Activated CD4-positive, alpha-beta memory T cell treated with anti-CD3 and anti-CD28 coated beads, Interleukin-2, amount 10 ng/mL, durations not matched to agents 7 days and 5 days (primary cell): ENCODE measurements at regions not wholly inside any gene's neighbourhood (a gene's known extent, or its start where the extent isn't known, plus 50 kb on each side); places are given as distances from the start of the nearest gene placed in this dataset.
"Not testable (repeated sequence)": the region's sequence is repeated elsewhere in the genome, so short reads cannot be mapped to it uniquely, and the experiment has no call there.

Experiments
- CTCF ChIA-PET: fragments of 350-600 bp; sonication (Branson Sonifier 250); formaldehyde crosslinking; loops from one replicate; lab custom pipeline; 2021; ENCODE audit warnings: antibody characterized with exemption, inconsistent platforms; lab: Charles Lee
- POLR2A ChIA-PET: fragments of 350-600 bp; sonication (Branson Sonifier 250); formaldehyde crosslinking; loops from one replicate; lab custom pipeline; 2021; ENCODE audit warnings: antibody characterized with exemption; lab: Charles Lee
- DNase-seq: peaks from one replicate; pipeline ENCODE4 v3.0.0-alpha.2; 2020
- H3K27ac Mint-ChIP-seq: one replicate; pipeline ENCODE4 v1.8.0; 2021; ENCODE audit warnings: mild to moderate bottlenecking, mixed read lengths
- H3K27me3 Mint-ChIP-seq: one replicate; pipeline ENCODE4 v1.8.0; 2021; ENCODE audit warnings: mixed read lengths
- H3K36me3 Mint-ChIP-seq: one replicate; pipeline ENCODE4 v1.8.0; 2021; ENCODE audit warnings: low read depth, mixed read lengths
- H3K4me1 Mint-ChIP-seq: one replicate; pipeline ENCODE4 v1.8.0; 2021; ENCODE audit warnings: mixed read lengths
- H3K4me3 Mint-ChIP-seq: one replicate; pipeline ENCODE4 v1.8.0; 2021; ENCODE audit warnings: mild to moderate bottlenecking, mixed read lengths
- H3K9me3 Mint-ChIP-seq: one replicate; pipeline ENCODE4 v1.8.0; 2021; ENCODE audit warnings: mixed read lengths

GRCh38 chr10:114708084-114708483, 50.0 kb upstream of the ABLIM1 start:
- Mint-ChIP-seq H3K4me1 (no peaks in the 10 kb centered on the region), H3K27me3 (peaks cover 35% of the 10 kb centered on the region), H3K27ac (no peak overlapping the region), H3K9me3 (no peaks in the 10 kb centered on the region), H3K36me3 (no peaks in the 10 kb centered on the region), H3K4me3 (no peak overlapping the region)
- ChIA-PET CTCF (no interaction called here), POLR2A (interaction anchor here (0.6 kb wide), 1 partner anchor 49 kb away, joined by 3 read pairs; no protein-coding TSS in a partner anchor)
- DNase-seq: no peak

- CTCF ChIA-PET: no interaction called here
- Mint-ChIP-seq H3K36me3 (no peaks in the 10 kb centered on the region), H3K9me3 (no peaks in the 10 kb centered on the region), H3K4me3 (no peak overlapping the region), H3K27me3 (peaks cover 39% of the 10 kb centered on the region), H3K27ac (no peak overlapping the region), H3K4me1 (no peaks in the 10 kb centered on the region)
- DNase-seq: no peak
- POLR2A ChIA-PET: no interaction called here
Measured at GRCh38 chr10:114708717-114709335, 50.8 kb upstream of the ABLIM1 start.

- no peak for DNase-seq
- Mint-ChIP-seq H3K27ac (no peak overlapping the region), H3K27me3 (peaks cover 43% of the 10 kb centered on the region), H3K4me1 (no peaks in the 10 kb centered on the region), H3K36me3 (no peaks in the 10 kb centered on the region), H3K9me3 (no peaks in the 10 kb centered on the region), H3K4me3 (no peak overlapping the region)
- CTCF ChIA-PET: no interaction called here
- POLR2A ChIA-PET: no interaction called here
Measured at GRCh38 chr10:114709984-114710383, 51.9 kb upstream of the ABLIM1 start.

- Mint-ChIP-seq H3K4me1 (no peaks in the 10 kb centered on the region), H3K27ac (no peak overlapping the region), H3K27me3 (peaks cover 43% of the 10 kb centered on the region), H3K4me3 (no peak overlapping the region), H3K9me3 (no peaks in the 10 kb centered on the region), H3K36me3 (no peaks in the 10 kb centered on the region)
- DNase-seq: no peak
- POLR2A ChIA-PET: no interaction called here
- CTCF ChIA-PET: interaction anchor here (1.2 kb wide), 1 partner anchor 12 kb away, joined by 3 read pairs; no protein-coding TSS in a partner anchor
Measured at GRCh38 chr10:114711176-114711868, 53.2 kb upstream of the ABLIM1 start.

- no peak overlapping the region for H3K27ac Mint-ChIP-seq
- no peak overlapping the region for H3K4me3 Mint-ChIP-seq
- CTCF ChIA-PET: interaction anchor here (1.2 kb wide), 1 partner anchor 11 kb away, joined by 3 read pairs; no protein-coding TSS in a partner anchor
- DNase-seq: no peak
- H3K36me3 Mint-ChIP-seq: no peaks in the 10 kb centered on the region
- no peaks in the 10 kb centered on the region for H3K4me1 Mint-ChIP-seq
- peaks cover 42% of the 10 kb centered on the region for H3K27me3 Mint-ChIP-seq
- POLR2A ChIA-PET: no interaction called here
- H3K9me3 Mint-ChIP-seq: no peaks in the 10 kb centered on the region
Measured at GRCh38 chr10:114711869-114712250, 53.8 kb upstream of the ABLIM1 start.

- H3K36me3 Mint-ChIP-seq: no peaks in the 10 kb centered on the region
- POLR2A ChIA-PET: no interaction called here
- peaks cover 38% of the 10 kb centered on the region for H3K27me3 Mint-ChIP-seq
- DNase-seq: no peak
- H3K9me3 Mint-ChIP-seq: no peaks in the 10 kb centered on the region
- no peak overlapping the region for H3K4me3 Mint-ChIP-seq
- H3K27ac Mint-ChIP-seq: no peak overlapping the region
- no peaks in the 10 kb centered on the region for H3K4me1 Mint-ChIP-seq
- CTCF ChIA-PET: interaction anchor here (1.1 to 1.2 kb wide), 2 partner anchors 108 to 145 kb away, joined by 3 to 4 read pairs; partner anchors contain the start of gene FHIP2A
Measured at GRCh38 chr10:114713525-114714090, 55.5 kb upstream of the ABLIM1 start.

DNA sequence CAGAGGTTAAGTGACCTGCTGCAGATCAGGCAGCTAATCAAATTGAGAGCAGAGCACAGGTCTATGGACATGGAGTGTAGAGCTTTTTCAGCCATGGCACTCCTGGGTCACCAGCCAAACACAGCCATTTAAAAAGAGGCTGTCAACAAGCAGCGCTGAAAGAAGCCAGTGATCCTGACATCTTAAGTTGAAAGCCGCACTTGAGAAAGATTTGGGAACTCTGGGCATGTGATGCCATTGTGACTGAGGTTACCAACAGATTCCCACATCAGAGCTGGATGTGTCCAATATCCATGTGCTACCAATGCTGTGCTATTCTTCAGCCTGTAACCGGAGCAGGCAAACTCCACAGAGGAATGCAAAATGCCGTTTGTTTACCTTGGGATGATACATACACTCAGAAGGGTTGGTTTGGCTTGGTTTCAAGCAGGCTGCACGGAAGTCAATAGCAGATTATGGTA, 56.2 kb upstream of the ABLIM1 start:
- no peaks in the 10 kb centered on the region for H3K36me3 Mint-ChIP-seq
- no peak overlapping the region for H3K27ac Mint-ChIP-seq
- no peak for DNase-seq
- no peak overlapping the region for H3K4me3 Mint-ChIP-seq
- POLR2A ChIA-PET: no interaction called here
- H3K4me1 Mint-ChIP-seq: no peaks in the 10 kb centered on the region
- CTCF ChIA-PET: no interaction called here
- H3K9me3 Mint-ChIP-seq: no peaks in the 10 kb centered on the region
- H3K27me3 Mint-ChIP-seq: peaks cover 37% of the 10 kb centered on the region

- CTCF ChIA-PET: no interaction called here
- H3K9me3 Mint-ChIP-seq: no peaks in the 10 kb centered on the region
Measured at GRCh38 chr10:114715171-114715670, 57.1 kb upstream of the ABLIM1 start.

DNA sequence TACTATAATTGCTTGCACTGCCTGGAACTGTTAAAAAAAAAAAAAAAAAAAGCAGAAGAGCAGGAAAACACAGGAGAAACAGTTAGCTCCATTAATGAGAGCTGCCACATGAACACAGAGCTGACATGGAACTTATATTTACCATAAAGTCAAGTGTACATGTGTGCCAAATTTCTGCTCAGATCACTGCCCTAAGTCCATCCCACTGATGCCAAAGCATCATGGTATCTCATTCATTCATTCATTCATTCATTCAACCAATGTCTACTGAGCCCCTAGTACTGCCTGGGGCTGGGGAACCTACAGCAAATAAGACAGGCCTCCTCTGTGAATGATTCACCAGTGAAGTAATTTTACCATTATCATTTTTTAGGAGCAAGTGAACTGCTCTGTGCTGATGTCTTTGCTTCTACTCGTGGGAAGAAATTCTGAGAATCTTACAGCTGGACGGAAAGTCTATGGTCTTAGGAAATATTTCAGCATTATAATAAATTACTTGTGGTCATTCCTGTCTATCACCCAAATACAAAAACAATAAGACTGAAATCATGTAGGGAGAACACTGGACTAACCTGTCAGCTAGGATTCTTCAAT, 58.8 kb upstream of the ABLIM1 start:
- no peaks in the 10 kb centered on the region for H3K4me1 Mint-ChIP-seq
- ChIA-PET POLR2A (no interaction called here), CTCF (interaction anchor here (0.7 kb wide), 1 partner anchor 22 kb away, joined by 4 read pairs; no protein-coding TSS in a partner anchor)

More at GRCh38 chr10:114715171-114715670, 57.1 kb upstream of the ABLIM1 start:
- Mint-ChIP-seq H3K4me3 (no peak overlapping the region), H3K27me3 (peaks cover 35% of the 10 kb centered on the region), H3K36me3 (no peaks in the 10 kb centered on the region), H3K27ac (no peak overlapping the region), H3K4me1 (no peaks in the 10 kb centered on the region)
- POLR2A ChIA-PET: no interaction called here
- no peak for DNase-seq

GRCh38 chr10:114717881-114718280, 59.8 kb upstream of the ABLIM1 start:
- H3K9me3 Mint-ChIP-seq, H3K36me3 Mint-ChIP-seq, POLR2A ChIA-PET, H3K4me3 Mint-ChIP-seq, H3K27ac Mint-ChIP-seq, CTCF ChIA-PET, H3K4me1 Mint-ChIP-seq, DNase-seq: not testable (repeated sequence)
- peaks cover 31% of the 10 kb centered on the region for H3K27me3 Mint-ChIP-seq

More for the DNA sequence above, 58.8 kb upstream of the ABLIM1 start:
- no peak overlapping the region for H3K27ac Mint-ChIP-seq
- no peaks in the 10 kb centered on the region for H3K9me3 Mint-ChIP-seq
- no peaks in the 10 kb centered on the region for H3K36me3 Mint-ChIP-seq
- DNase-seq: no peak
- no peak overlapping the region for H3K4me3 Mint-ChIP-seq
- H3K27me3 Mint-ChIP-seq: peaks cover 34% of the 10 kb centered on the region

- Mint-ChIP-seq H3K27me3 (peaks cover 28% of the 10 kb centered on the region), H3K9me3 (no peaks in the 10 kb centered on the region), H3K36me3 (no peaks in the 10 kb centered on the region), H3K27ac (no peak overlapping the region), H3K4me3 (no peak overlapping the region), H3K4me1 (no peaks in the 10 kb centered on the region)
- no peak for DNase-seq
- ChIA-PET POLR2A (no interaction called here), CTCF (no interaction called here)
Measured at GRCh38 chr10:114718374-114718773, 60.3 kb upstream of the ABLIM1 start.

- DNase-seq: no peak
- Mint-ChIP-seq H3K27me3 (peaks cover 21% of the 10 kb centered on the region), H3K9me3 (no peaks in the 10 kb centered on the region), H3K4me1 (no peaks in the 10 kb centered on the region), H3K36me3 (no peaks in the 10 kb centered on the region), H3K4me3 (no peak overlapping the region), H3K27ac (no peak overlapping the region)
- ChIA-PET CTCF (no interaction called here), POLR2A (no interaction called here)
Measured at GRCh38 chr10:114719311-114719710, 61.2 kb upstream of the ABLIM1 start.

DNA sequence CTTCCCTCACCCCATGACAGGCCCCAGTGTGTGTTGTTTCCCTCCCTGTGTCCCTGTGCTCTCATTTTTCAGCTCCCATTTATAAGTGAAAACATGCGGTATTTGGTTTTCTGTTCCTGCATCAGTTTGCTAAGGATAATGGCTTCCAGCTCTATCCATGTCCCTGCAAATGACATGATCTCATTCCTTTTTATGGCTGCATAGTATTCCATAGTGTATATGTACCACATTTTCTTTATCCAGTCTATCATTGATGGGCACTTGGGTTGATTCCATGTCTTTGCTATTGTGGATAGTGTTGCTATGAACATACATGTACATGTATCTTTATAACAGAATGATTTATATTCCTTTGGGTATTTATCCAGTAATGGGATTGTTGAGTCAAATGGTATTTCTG, 61.9 kb upstream of the ABLIM1 start:
- H3K9me3 Mint-ChIP-seq, H3K4me3 Mint-ChIP-seq, CTCF ChIA-PET, DNase-seq, H3K4me1 Mint-ChIP-seq, H3K27ac Mint-ChIP-seq, H3K36me3 Mint-ChIP-seq, POLR2A ChIA-PET: not testable (repeated sequence)
- H3K27me3 Mint-ChIP-seq: peaks cover 21% of the 10 kb centered on the region
